H9 (cell line): ENCODE measurements at regions not wholly inside any gene's neighbourhood (a gene's known extent, or its start where the extent isn't known, plus 50 kb on each side); places are given as distances from the start of the nearest gene placed in this dataset.

Experiments used
- DNase-seq: peaks from one replicate; pipeline ENCODE4 v3.0.0-alpha.2; 2017
- H2AFZ ChIP-seq: one replicate; pipeline ENCODE4 v1.6.1; 2013; ENCODE audit warnings: mild to moderate bottlenecking, low read length, control low read depth, moderate library complexity
- H2AK5ac ChIP-seq: 2 replicates; pipeline ENCODE4 v1.6.1; 2013; ENCODE audit warnings: low read length, control low read depth, mixed read lengths; ENCODE audit not compliant: insufficient read length
- H2BK120ac ChIP-seq: one replicate; pipeline ENCODE4 v1.6.1; 2013; ENCODE audit warnings: low read depth, mild to moderate bottlenecking, low read length, control low read depth, inconsistent platforms; ENCODE audit not compliant: poor library complexity, severe bottlenecking
- H2BK12ac ChIP-seq: 2 replicates; pipeline ENCODE4 v1.6.1; 2013; ENCODE audit warnings: low read length, control low read depth, mixed read lengths, low read depth; ENCODE audit not compliant: insufficient read length
- H2BK15ac ChIP-seq: 2 replicates; pipeline ENCODE4 v1.6.1; 2013; ENCODE audit warnings: low read depth, low read length, control low read depth
- H2BK20ac ChIP-seq: one replicate; pipeline ENCODE4 v1.6.1; 2013; ENCODE audit warnings: low read depth, mild to moderate bottlenecking, low read length, control low read depth, inconsistent platforms; ENCODE audit not compliant: poor library complexity, severe bottlenecking
- H2BK5ac ChIP-seq: 2 replicates; pipeline ENCODE4 v1.6.1; 2013; ENCODE audit warnings: low read length, control low read depth, mixed read lengths; ENCODE audit not compliant: insufficient read length
- H3K14ac ChIP-seq: 2 replicates; pipeline ENCODE4 v1.6.1; 2013; ENCODE audit warnings: low read length, control low read depth; ENCODE audit not compliant: insufficient read depth
- H3K18ac ChIP-seq: 2 replicates; pipeline ENCODE4 v1.6.1; 2013; ENCODE audit warnings: low read depth, mild to moderate bottlenecking, mixed read lengths, low read length, control low read depth; ENCODE audit not compliant: insufficient read length
- H3K23ac ChIP-seq: 2 replicates; pipeline ENCODE4 v1.6.1; 2013; ENCODE audit warnings: low read length, control low read depth, mixed read lengths, low read depth; ENCODE audit not compliant: insufficient read length
- H3K23me2 ChIP-seq: 2 replicates; pipeline ENCODE4 v1.6.1; 2013; ENCODE audit warnings: low read depth, mild to moderate bottlenecking, mixed read lengths, low read length, control low read depth; ENCODE audit not compliant: insufficient read length, poor library complexity, severe bottlenecking
- H3K27ac ChIP-seq: 2 replicates; pipeline ENCODE4 v1.5.1; 2013; ENCODE audit warnings: low read length, control low read depth, mixed read lengths, low read depth; ENCODE audit not compliant: insufficient read length
- H3K27me3 ChIP-seq: 2 replicates; pipeline ENCODE4 v1.6.1; 2013; ENCODE audit warnings: low read length, control low read depth, inconsistent platforms; ENCODE audit not compliant: insufficient read depth
- H3K4ac ChIP-seq: 2 replicates; pipeline ENCODE4 v1.6.1; 2013; ENCODE audit warnings: low read depth, mild to moderate bottlenecking, control low read depth, inconsistent platforms, low read length, moderate library complexity
- H3K4me1 ChIP-seq: 2 replicates; pipeline ENCODE4 v1.6.1; 2013; ENCODE audit warnings: low read length, control low read depth, inconsistent platforms; ENCODE audit not compliant: insufficient read depth
- H3K4me2 ChIP-seq: 2 replicates; pipeline ENCODE4 v1.6.1; 2013; ENCODE audit warnings: low read length, control low read depth, mixed read lengths; ENCODE audit not compliant: insufficient read length, insufficient read depth
- H3K56ac ChIP-seq: 2 replicates; pipeline ENCODE4 v1.6.1; 2013; ENCODE audit warnings: low read depth, mild to moderate bottlenecking, mixed read lengths, low read length, control low read depth; ENCODE audit not compliant: insufficient read length
- H3K79me1 ChIP-seq: 2 replicates; pipeline ENCODE4 v1.6.1; 2013; ENCODE audit warnings: low read depth, mild to moderate bottlenecking, moderate library complexity, low read length, control low read depth, inconsistent platforms; ENCODE audit not compliant: insufficient read depth, poor library complexity, severe bottlenecking
- H3K79me2 ChIP-seq: 2 replicates; pipeline ENCODE4 v1.6.1; 2013; ENCODE audit warnings: low read length, control low read depth, inconsistent platforms; ENCODE audit not compliant: insufficient read depth
- H3K9ac ChIP-seq: 2 replicates; pipeline ENCODE4 v1.6.1; 2013; ENCODE audit warnings: low read length, control low read depth, mixed read lengths; ENCODE audit not compliant: insufficient read length; ENCODE audit errors: extremely low read depth
- H3K9me3 ChIP-seq: one replicate; pipeline ENCODE4 v1.6.1; 2013; ENCODE audit warnings: low read depth, low read length, inconsistent platforms; ENCODE audit not compliant: control insufficient read depth
- H3T11ph ChIP-seq: one replicate; pipeline ENCODE4 v1.6.1; 2013; ENCODE audit warnings: mild to moderate bottlenecking, low read length, control low read depth, inconsistent platforms
- H4K20me1 ChIP-seq: one replicate; pipeline ENCODE4 v1.6.1; 2013; ENCODE audit not compliant: control insufficient read depth, insufficient read length, insufficient read depth
- H4K5ac ChIP-seq: 2 replicates; pipeline ENCODE4 v1.6.1; 2013; ENCODE audit warnings: low read depth, mild to moderate bottlenecking, mixed read lengths, low read length, control low read depth; ENCODE audit not compliant: insufficient read length
- H4K8ac ChIP-seq: replicated peaks from 2 replicates; pipeline ENCODE4 v1.6.1; 2013; ENCODE audit warnings: low read length, control low read depth, mixed read lengths, low read depth; ENCODE audit not compliant: insufficient read length
- H4K91ac ChIP-seq: 2 replicates; pipeline ENCODE4 v1.6.1; 2013; ENCODE audit warnings: low read depth, mild to moderate bottlenecking, moderate library complexity, mixed read lengths, low read length, control low read depth; ENCODE audit not compliant: insufficient read length
- H3K27ac Mint-ChIP-seq, 3 experiments: 2 replicates in 2 of 3; 3 replicates in 1 of 3; pipeline ENCODE4 v1.8.0; 2020 to 2021; ENCODE audit warnings: mixed read lengths in 3 of 3, mild to moderate bottlenecking in 1 of 3, moderate library complexity in 1 of 3
- H3K27me3 Mint-ChIP-seq: 2 replicates; pipeline ENCODE4 v1.8.0; 2021; ENCODE audit warnings: low read depth, mild to moderate bottlenecking, moderate library complexity, mixed read lengths
- H3K36me3 Mint-ChIP-seq, 3 experiments: 2 replicates in 2 of 3; 3 replicates in 1 of 3; pipeline ENCODE4 v1.8.0; 2020 to 2021; ENCODE audit warnings: low read depth in 3 of 3, mixed read lengths in 3 of 3; ENCODE audit not compliant: insufficient read depth in 1 of 3
- H3K4me1 Mint-ChIP-seq, 2 experiments: 2 replicates each; pipeline ENCODE4 v1.8.0; 2020; ENCODE audit warnings: mixed read lengths in 2 of 2
- H3K4me3 Mint-ChIP-seq, 2 experiments: 2 replicates in 1 of 2; 3 replicates in 1 of 2; pipeline ENCODE4 v1.8.0; 2020 to 2021; ENCODE audit warnings: mild to moderate bottlenecking in 2 of 2, mixed read lengths in 2 of 2, moderate library complexity in 1 of 2
- H3K9me3 Mint-ChIP-seq, 2 experiments: 2 replicates in 1 of 2; 3 replicates in 1 of 2; pipeline ENCODE4 v1.8.0; 2020; ENCODE audit warnings: mild to moderate bottlenecking in 2 of 2, mixed read lengths in 2 of 2, moderate library complexity in 1 of 2
- WGBS: extraction: QIAGEN DNeasy Blood & Tissue Kit; methylation state at CpG from one replicate; pipeline ENCODE4 v1.1.7; 2013; ENCODE audit warnings: missing lambda C conversion rate, low lambda C conversion rate, mixed read lengths; ENCODE audit not compliant: insufficient read length; ENCODE audit errors: extremely low coverage; 5-methylcytosine and 5-hydroxymethylcytosine counted together
- TF ChIP-seq, protein P1 (sequence below): fragments of 200-600 bp; sonication (generic); conservative IDR thresholded peaks from 3 replicates; pipeline ENCODE4 v1.8.0; 2021; ENCODE audit warnings: antibody characterized with exemption, mild to moderate bottlenecking

DNA sequence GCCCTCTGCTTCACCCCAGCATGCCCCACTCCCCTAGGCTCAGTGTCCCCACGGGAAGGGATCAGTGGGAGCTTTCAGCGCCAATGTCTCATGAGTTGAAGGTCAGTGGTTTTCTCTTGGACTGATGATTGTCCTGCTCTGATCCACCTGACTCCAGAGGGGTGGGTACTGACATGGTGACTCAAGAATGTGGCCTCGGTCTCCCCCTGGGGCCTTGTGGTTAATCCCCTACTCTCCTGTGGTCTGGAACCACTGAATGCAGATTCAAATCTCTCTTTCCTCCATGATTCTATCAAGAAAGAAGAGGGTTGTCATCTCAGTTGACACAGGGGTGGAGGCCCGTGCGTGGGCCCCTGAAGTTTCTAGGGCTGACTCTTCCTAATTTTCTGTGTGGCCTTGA is 176.9 kb downstream of the RPS24 start:
- no peak overlapping the region for H3T11ph ChIP-seq
- H3K56ac ChIP-seq: no peak overlapping the region
- no peak overlapping the region for H3K4me3 Mint-ChIP-seq
- no peak overlapping the region for H2BK20ac ChIP-seq
- no peaks in the 10 kb centered on the region for H3K9me3 Mint-ChIP-seq
- no peak overlapping the region for H3K9ac ChIP-seq
- no peak overlapping the region for H3K23ac ChIP-seq
- no peak overlapping the region for H2BK5ac ChIP-seq
- TF ChIP-seq, protein P1, sequence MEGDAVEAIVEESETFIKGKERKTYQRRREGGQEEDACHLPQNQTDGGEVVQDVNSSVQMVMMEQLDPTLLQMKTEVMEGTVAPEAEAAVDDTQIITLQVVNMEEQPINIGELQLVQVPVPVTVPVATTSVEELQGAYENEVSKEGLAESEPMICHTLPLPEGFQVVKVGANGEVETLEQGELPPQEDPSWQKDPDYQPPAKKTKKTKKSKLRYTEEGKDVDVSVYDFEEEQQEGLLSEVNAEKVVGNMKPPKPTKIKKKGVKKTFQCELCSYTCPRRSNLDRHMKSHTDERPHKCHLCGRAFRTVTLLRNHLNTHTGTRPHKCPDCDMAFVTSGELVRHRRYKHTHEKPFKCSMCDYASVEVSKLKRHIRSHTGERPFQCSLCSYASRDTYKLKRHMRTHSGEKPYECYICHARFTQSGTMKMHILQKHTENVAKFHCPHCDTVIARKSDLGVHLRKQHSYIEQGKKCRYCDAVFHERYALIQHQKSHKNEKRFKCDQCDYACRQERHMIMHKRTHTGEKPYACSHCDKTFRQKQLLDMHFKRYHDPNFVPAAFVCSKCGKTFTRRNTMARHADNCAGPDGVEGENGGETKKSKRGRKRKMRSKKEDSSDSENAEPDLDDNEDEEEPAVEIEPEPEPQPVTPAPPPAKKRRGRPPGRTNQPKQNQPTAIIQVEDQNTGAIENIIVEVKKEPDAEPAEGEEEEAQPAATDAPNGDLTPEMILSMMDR: no peak
- no peaks in the 10 kb centered on the region for H4K20me1 ChIP-seq
- H4K91ac ChIP-seq: no peak overlapping the region
- no peak overlapping the region for H3K14ac ChIP-seq
- no peaks in the 10 kb centered on the region for H3K23me2 ChIP-seq
- H3K9me3 ChIP-seq: no peaks in the 10 kb centered on the region
- no peak overlapping the region for H2BK120ac ChIP-seq
- H3K27ac Mint-ChIP-seq: 0 out of 7 replicates have a peak overlapping the region, but pooled peaks of 1 of the 3 experiments have one; percentile 37
- H3K79me2 ChIP-seq: no peaks in the 10 kb centered on the region
- no peak overlapping the region for H2AK5ac ChIP-seq
- no peaks in the 10 kb centered on the region for H3K4me1 ChIP-seq
- no peaks in the 10 kb centered on the region for H3K27me3 ChIP-seq
- no peak overlapping the region for H2AFZ ChIP-seq
- no peak overlapping the region for H3K27ac ChIP-seq
- H4K5ac ChIP-seq: no peak overlapping the region
- no peak overlapping the region for H3K18ac ChIP-seq
- H2BK15ac ChIP-seq: no peak overlapping the region
- peaks cover 11 to 14% of the 10 kb centered on the region in 2 experiments for H3K4me1 Mint-ChIP-seq
- H3K4ac ChIP-seq: no peak overlapping the region
- H2BK12ac ChIP-seq: no peak overlapping the region
- no peak overlapping the region for H3K4me2 ChIP-seq
- DNase-seq: no peak
- WGBS: no CpG with 5 or more reads among the region's 5 CpGs
- H3K79me1 ChIP-seq: no peaks in the 10 kb centered on the region
- H4K8ac ChIP-seq: no peak overlapping the region
- no peaks in the 10 kb centered on the region for H3K36me3 Mint-ChIP-seq
- H3K27me3 Mint-ChIP-seq: peaks cover 1% of the 10 kb centered on the region
